Body of pancreas (tissue), 4 donors: ENCODE measurements at regions not wholly inside any gene's neighbourhood (a gene's known extent, or its start where the extent isn't known, plus 50 kb on each side); places are given as distances from the start of the nearest gene placed in this dataset.

ENCODE experiments used
- ATAC-seq: fragments of 150-250 bp; one replicate; pipeline ENCODE4 v1.9.1; 2016
- DNase-seq, 4 donors: peaks; one replicate each; pipeline ENCODE4 v3.0.0-alpha.2; 2019
- H3K27ac ChIP-seq, 4 donors: fragments of 200-600 bp; sonication (generic); 1 replicate in 3 of 4; 2 replicates in 1 of 4; pipeline versions ENCODE4 v1.5.1 to v1.6.1; 2016 to 2019; ENCODE audit warnings: mild to moderate bottlenecking in 1 of 4, mixed read lengths in 1 of 4, moderate library complexity in 1 of 4
- H3K27me3 ChIP-seq, 2 donors: fragments of 200-600 bp; sonication (generic); one replicate each; pipeline ENCODE4 v1.6.0; 2016; ENCODE audit warnings: mild to moderate bottlenecking in 1 of 2
- H3K36me3 ChIP-seq, 2 donors: fragments of 200-600 bp; sonication (generic); replicated peaks in 1 of 2; 2 replicates each; pipeline ENCODE4 v1.5.1; 2016; ENCODE audit warnings: low read depth in 2 of 2; ENCODE audit not compliant: insufficient read depth in 1 of 2
- H3K4me1 ChIP-seq: fragments of 200-600 bp; sonication (generic); one replicate; pipeline ENCODE4 v1.6.0; 2016
- H3K4me3 ChIP-seq, 2 donors: fragments of 200-600 bp; sonication (generic); 1 replicate in 1 of 2; 2 replicates in 1 of 2; pipeline ENCODE4 v1.5.1; 2016 to 2019
- H3K9me3 ChIP-seq, 3 donors: fragments of 200-600 bp; sonication (generic); 1 replicate in 2 of 3; 2 replicates in 1 of 3; pipeline ENCODE4 v1.5.1; 2016
- POLR2A ChIP-seq, 3 donors: fragments of 450-650 bp; IDR thresholded peaks; one replicate each; pipeline ENCODE4 v1.6.1; 2016; ENCODE audit warnings: antibody characterized with exemption in 3 of 3, mild to moderate bottlenecking in 2 of 3
- WGBS, 2 donors: methylation state at CpG; one replicate each; pipeline ENCODE4 v1.1.5; 2017; 5-methylcytosine and 5-hydroxymethylcytosine counted together
- intact Hi-C: fragments of 100-400 bp; cut with DNase I; formaldehyde crosslinking; loops from one replicate; pipeline ENCODE4 v1.15.1; 2023
- TF ChIP-seq, protein P1 (sequence below), 7 experiments: fragments of 450-650 bp in 4 of 7; fragments of 200-600 bp in 3 of 7; sonication (generic) in 3 of 7; IDR thresholded peaks; one replicate each; pipeline ENCODE4 v1.5.1; 2016 to 2019; ENCODE audit warnings: antibody characterized with exemption in 7 of 7

DNA sequence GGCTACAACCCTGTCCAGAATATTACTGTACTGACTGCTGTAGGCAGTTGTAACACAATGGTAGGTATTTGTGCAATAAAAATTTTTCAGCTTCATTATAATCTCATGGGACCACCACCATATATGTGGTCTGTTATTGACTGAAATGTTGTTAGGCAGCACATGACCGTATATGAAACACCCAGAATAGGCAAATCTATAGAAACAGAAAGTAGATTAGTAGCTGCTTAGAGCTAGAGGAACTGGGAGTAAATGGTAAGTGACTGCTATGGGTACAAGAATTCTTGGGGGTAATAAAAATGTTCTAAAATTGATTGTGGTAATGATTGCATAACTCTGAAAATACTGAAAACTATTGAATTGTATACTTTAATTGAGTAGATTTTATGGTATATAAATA lies 185.7 kb downstream of the ESM1 start:
- no peaks in the 10 kb centered on the region for H3K4me1 ChIP-seq
- H3K27ac ChIP-seq: no peak overlapping the region
- DNase-seq (no peak), ATAC-seq (no peak)
- H3K27me3 ChIP-seq: no peaks in the 10 kb centered on the region
- H3K4me3 ChIP-seq: no peak overlapping the region
- intact Hi-C loops: no loop called here
- 56 to 78% methylated on average over 1 of the region's 1 CpG for WGBS, 2 donors
- H3K36me3 ChIP-seq: no peaks in the 10 kb centered on the region
- TF ChIP-seq, protein P1, sequence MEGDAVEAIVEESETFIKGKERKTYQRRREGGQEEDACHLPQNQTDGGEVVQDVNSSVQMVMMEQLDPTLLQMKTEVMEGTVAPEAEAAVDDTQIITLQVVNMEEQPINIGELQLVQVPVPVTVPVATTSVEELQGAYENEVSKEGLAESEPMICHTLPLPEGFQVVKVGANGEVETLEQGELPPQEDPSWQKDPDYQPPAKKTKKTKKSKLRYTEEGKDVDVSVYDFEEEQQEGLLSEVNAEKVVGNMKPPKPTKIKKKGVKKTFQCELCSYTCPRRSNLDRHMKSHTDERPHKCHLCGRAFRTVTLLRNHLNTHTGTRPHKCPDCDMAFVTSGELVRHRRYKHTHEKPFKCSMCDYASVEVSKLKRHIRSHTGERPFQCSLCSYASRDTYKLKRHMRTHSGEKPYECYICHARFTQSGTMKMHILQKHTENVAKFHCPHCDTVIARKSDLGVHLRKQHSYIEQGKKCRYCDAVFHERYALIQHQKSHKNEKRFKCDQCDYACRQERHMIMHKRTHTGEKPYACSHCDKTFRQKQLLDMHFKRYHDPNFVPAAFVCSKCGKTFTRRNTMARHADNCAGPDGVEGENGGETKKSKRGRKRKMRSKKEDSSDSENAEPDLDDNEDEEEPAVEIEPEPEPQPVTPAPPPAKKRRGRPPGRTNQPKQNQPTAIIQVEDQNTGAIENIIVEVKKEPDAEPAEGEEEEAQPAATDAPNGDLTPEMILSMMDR (IDR thresholded peaks at IDR 0.05): no peak
- TF ChIP-seq POLR2A (IDR thresholded peaks at IDR 0.05): no peak
- H3K9me3 ChIP-seq: no peaks in the 10 kb centered on the region

DNA sequence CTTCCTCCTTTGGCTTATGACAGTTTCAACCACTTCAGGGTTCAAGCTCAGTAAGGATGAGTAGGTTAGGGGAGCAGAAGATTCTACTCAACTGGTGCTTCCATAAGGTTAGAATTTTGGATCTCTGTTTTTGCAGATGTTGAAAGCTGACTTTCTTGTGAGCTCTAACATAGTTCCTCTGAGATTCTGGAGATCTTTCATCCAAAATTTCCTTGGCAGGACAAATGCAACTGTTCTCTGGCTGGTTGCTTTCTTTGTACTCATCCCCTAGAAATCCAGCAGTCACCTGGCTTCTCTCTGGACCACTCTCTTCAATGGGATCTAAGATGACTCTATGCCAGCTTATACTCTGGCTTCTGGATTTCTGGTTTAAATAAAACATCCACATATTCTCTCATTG lies 189.6 kb downstream of the ESM1 start:
- DNase-seq (no peak), ATAC-seq (no peak)
- H3K4me3 ChIP-seq: no peak overlapping the region
- no peaks in the 10 kb centered on the region for H3K4me1 ChIP-seq
- TF ChIP-seq, protein P1 (IDR thresholded peaks at IDR 0.05): no peak
- no peak for TF ChIP-seq POLR2A (IDR thresholded peaks at IDR 0.05)
- H3K27ac ChIP-seq: no peak overlapping the region
- intact Hi-C loops: no loop called here
- H3K9me3 ChIP-seq: no peaks in the 10 kb centered on the region
- H3K27me3 ChIP-seq: no peaks in the 10 kb centered on the region
- H3K36me3 ChIP-seq: no peaks in the 10 kb centered on the region

DNA sequence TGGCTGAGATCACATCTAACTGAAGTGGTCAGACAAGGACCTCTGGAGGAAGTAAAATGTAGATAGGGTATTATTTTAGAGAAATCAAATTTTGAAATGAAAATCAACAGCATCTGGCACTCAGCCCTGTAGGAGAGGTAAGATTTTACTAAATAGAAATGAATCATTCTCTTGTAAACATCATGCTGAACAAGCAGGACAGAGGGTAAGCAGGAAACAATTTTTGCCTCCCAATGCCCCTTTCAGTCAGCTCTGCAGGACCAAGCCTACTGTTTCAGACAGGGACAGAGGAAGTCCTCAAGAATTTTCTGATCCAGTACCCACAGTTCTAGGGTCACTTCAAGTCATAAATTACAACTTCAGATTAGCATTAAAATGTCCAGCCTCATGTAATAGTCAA lies 190.1 kb downstream of the ESM1 start:
- Histone ChIP-seq H3K9me3 (no peaks in the 10 kb centered on the region), H3K27ac (no peak overlapping the region), H3K4me3 (no peak overlapping the region), H3K4me1 (no peaks in the 10 kb centered on the region), H3K27me3 (no peaks in the 10 kb centered on the region), H3K36me3 (no peaks in the 10 kb centered on the region)
- ATAC-seq: no peak
- TF ChIP-seq POLR2A (IDR thresholded peaks at IDR 0.05): no peak
- TF ChIP-seq, protein P1 (IDR thresholded peaks at IDR 0.05): no peak
- no peak for DNase-seq
- intact Hi-C loops: no loop called here

DNA sequence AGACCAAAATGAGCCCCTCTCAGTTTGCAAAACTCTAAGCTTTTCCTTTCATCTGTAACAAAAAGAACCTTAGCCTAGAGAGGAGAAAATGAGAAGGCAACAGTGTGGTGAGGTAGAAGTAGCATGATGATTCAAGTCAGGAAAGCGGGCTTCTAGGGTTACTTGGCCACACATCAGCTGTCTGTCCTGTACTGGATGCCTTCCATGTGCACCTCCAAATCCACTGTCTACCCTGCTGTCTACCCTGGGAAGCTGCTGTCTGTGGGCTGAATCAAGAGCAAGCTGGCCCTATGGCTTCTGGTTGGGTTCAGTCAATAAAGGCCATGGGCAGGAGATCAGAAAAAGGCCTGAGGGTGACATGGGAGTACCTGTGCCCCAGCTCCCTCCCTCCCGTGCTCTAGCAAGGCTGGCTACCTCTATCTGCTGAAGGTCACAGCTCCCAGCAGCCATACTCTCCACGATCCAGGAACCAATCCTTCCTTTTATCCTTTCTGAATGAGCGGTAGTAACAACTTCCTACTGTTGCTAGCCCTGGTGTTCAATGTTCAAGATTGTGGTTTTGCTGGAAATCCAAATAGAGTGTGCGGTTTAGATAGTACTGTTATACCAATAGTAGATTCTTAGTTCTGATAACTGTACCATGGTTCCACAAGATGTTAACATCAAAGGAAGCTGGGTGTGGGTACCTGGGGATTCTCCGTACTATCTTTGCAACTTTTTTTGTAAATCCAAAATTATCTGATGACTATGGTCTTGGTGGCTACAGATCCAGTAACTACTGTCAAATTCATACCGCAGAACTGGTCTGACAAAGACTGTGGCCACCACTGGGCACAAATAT lies 191.0 kb downstream of the ESM1 start:
- H3K36me3 ChIP-seq: no peaks in the 10 kb centered on the region
- ATAC-seq (no peak), DNase-seq (no peak)
- H3K4me3 ChIP-seq: no peak overlapping the region
- no peak for TF ChIP-seq POLR2A (IDR thresholded peaks at IDR 0.05)
- 85 to 91% methylated on average over 7 of the region's 7 CpGs for WGBS, 2 donors
- no peaks in the 10 kb centered on the region for H3K9me3 ChIP-seq
- intact Hi-C loops: no loop called here
- no peaks in the 10 kb centered on the region for H3K27me3 ChIP-seq
- H3K27ac ChIP-seq: no peak overlapping the region
- no peaks in the 10 kb centered on the region for H3K4me1 ChIP-seq

DNA sequence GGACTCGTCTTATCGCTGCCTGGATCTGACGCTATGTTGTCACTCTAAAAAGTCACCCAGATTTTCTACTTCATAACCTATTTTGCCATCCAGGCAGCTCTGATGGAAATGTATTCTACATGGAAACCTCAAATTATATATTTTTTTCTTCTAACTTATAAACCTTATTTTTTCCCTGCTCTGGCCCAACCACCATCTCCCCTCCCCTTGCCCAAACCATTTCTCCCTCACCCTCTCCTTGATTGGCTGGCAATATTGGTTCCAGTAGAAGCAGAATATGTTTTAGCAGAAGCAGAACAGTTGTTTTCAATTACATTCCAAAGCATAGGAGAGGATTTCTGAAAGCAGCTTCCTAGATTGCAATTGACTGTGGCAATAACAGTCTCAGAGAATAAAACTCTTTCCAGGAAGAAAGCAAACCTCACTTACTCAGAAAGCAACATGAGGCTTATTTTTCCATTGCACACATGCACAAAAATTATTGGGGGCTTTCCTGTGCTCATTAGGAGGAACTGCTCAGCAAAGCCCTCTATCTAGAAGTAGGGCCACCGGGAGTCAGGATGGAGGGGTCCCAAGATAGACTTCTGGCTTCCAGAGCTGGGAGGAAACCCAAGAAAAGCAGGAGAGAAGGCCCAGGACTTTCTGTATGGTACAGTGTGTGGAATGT lies 191.8 kb downstream of the ESM1 start:
- TF ChIP-seq, protein P1 (IDR thresholded peaks at IDR 0.05): no peak
- no peak for TF ChIP-seq POLR2A (IDR thresholded peaks at IDR 0.05)
- Histone ChIP-seq H3K9me3 (no peaks in the 10 kb centered on the region), H3K27ac (no peak overlapping the region), H3K27me3 (no peaks in the 10 kb centered on the region), H3K36me3 (no peaks in the 10 kb centered on the region), H3K4me1 (no peaks in the 10 kb centered on the region), H3K4me3 (no peak overlapping the region)
- ATAC-seq (no peak), DNase-seq (no peak)
- intact Hi-C loops: no loop called here
- WGBS, 2 donors: 93 to 95% methylated on average over 4 of the region's 4 CpGs
